Inflammatory macrophage treated with lipopolysaccharide for 4 hours (primary cell): ENCODE measurements at regions not wholly inside any gene's neighbourhood (a gene's known extent, or its start where the extent isn't known, plus 50 kb on each side); places are given as distances from the start of the nearest gene placed in this dataset.

Source experiments
- DNase-seq: peaks from one replicate; pipeline ENCODE4 v3.0.0-alpha.2; 2020

DNA sequence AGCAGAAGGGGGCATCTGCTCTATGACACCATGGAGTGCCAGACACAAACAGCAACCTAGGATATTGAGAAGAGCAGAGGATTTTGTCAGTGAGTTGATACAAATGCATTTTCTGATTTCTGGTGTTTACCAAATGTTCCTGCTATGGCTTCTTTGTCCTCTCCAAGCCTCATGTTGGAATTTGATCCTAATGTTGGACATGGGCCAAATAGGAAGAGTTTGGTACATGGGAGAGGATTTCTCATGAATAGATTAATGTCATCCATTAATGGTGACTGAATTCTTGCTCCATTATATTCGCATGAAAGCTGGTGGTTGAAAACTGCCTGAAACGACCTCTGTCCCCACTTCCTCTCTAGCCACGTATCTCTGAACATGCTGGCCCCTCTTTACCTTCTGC lies 1002.2 kb upstream of the FLRT2 start:
- DNase-seq: no peak

DNA sequence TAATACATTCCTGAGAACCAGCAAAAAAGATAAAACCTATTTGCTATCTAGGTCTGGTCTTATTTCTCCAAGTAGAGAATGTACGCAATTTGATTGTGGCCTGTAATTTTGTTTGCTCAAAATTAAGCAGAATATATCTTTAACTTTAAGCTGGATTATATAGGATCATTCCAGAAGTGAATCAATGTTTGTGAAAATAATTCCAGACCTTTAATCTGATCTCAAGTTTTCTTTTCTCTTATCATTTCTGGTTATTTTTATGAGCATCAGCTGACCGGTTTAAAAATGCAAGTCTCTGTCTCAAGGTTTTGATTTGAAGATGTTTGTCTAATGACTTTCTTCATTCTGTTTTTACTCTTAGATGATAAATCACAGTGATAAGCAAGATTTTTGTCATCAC lies 997.9 kb upstream of the FLRT2 start:
- DNase-seq: no peak

GRCh38 chr14:84533181-84533725 lies 996.7 kb upstream of the FLRT2 start:
- no peak for DNase-seq

DNA sequence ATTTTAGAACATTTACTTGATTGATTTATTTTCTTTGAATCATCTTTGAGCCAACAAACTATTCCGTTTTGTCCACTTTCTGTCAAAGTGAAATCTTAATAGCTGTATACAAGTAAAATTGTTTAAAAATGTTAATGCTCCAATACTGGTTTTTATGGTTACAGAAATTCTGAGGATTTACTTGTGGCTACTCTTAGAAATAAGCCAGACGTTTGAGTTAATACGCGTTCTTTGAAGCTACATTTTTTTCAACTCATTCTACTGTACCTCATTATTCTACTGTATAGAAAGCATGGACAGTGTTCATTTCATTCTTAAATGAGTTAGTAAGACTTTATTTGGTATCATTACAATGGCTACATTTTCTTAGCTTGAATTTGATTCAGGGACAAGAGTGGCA lies 996.2 kb upstream of the FLRT2 start:
- no peak for DNase-seq

- no peak for DNase-seq
These were observed 994.5 kb upstream of the FLRT2 start for GRCh38 chr14:84535484-84535883.

DNA sequence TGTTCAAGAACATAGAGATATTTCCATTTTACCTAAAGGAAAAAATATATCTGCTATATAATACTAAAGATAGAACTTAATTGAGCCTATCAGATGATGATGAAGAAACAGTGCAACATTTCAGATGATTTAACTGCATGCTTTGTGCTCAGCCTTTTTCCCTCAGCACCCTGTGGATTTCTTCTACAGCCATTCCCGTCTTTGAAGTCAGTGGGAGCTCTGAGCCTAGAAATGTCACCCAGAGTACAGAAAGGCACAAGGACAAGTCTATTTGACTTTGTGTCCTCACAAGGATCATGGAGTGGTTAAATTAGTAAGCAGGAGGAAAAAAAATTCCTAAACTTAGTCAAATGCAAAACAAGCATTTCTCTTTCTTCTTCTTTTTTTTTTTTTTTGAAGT lies 994.0 kb upstream of the FLRT2 start:
- no peak for DNase-seq

DNA sequence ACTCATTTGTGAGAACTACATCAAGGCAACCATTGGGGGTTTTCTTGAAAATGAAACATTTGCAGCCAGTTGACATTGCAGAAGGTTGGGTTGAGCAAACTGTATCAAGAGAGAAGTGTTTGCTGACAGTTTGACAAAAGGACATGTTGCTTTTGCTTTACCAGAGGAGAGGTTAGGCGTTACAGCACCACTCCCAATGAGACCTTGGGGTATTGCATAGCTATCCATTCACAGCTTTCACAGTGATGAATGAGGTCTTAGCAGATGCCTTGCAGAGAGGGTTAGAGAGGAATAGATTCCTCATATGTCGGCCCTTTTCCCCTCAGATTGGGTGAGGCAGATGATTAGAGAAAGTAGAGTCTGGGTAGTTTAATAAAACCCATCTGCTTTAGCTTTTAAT lies 988.9 kb upstream of the FLRT2 start:
- DNase-seq: no peak

GRCh38 chr14:84543859-84544258 lies 986.1 kb upstream of the FLRT2 start:
- no peak for DNase-seq

- no peak for DNase-seq
These were observed 985.3 kb upstream of the FLRT2 start for GRCh38 chr14:84544486-84545131.

GRCh38 chr14:84546236-84546635 lies 983.7 kb upstream of the FLRT2 start:
- DNase-seq: no peak

GRCh38 chr14:84554136-84554535 lies 975.8 kb upstream of the FLRT2 start:
- DNase-seq: no peak

DNA sequence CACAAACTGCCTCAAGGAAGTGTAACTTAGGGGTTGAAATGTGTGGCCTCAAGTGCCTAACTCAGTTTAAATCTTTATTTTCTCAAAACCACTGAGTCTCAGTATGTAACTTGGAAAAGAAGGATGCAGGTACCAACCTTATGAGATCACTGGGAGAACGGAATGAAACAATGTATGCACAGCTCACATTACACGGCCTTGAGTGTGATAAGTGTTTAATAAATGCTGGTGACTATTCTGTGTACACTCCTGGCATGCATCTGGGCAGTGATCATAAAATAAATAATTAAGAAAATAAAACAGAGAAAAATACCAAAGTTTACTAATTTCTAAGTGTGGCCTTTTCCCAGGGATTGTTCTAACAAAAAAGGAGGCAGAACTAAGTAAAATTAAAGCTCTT lies 974.5 kb upstream of the FLRT2 start:
- DNase-seq: no peak

GRCh38 chr14:84566109-84566508 lies 963.8 kb upstream of the FLRT2 start:
- no peak for DNase-seq

- DNase-seq: no peak
These were observed 954.3 kb upstream of the FLRT2 start for GRCh38 chr14:84575681-84576080.

GRCh38 chr14:84579292-84579691 lies 950.7 kb upstream of the FLRT2 start:
- no peak for DNase-seq

DNA sequence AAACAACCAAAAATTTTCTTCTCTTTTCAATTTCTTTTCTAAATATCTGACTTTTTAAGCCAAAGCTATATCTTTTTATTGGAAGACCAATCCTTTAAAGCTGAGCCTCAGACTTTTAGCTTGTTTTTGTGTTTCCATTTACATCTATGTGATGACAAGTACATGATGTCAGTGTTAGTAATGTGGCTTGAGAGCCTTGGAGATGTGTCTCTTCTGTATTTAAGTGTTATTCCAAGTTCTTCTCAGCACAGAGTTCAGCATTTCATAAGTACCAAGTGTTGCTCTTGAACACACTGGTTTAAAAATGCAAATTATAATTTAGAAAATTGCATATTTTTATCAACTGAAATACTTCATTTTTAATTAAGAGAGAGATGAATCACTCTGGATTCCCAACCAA lies 948.9 kb upstream of the FLRT2 start:
- DNase-seq: no peak

GRCh38 chr14:84584511-84584910 lies 945.4 kb upstream of the FLRT2 start:
- no peak for DNase-seq

GRCh38 chr14:84591827-84592445 lies 938.0 kb upstream of the FLRT2 start:
- DNase-seq: no peak

DNA sequence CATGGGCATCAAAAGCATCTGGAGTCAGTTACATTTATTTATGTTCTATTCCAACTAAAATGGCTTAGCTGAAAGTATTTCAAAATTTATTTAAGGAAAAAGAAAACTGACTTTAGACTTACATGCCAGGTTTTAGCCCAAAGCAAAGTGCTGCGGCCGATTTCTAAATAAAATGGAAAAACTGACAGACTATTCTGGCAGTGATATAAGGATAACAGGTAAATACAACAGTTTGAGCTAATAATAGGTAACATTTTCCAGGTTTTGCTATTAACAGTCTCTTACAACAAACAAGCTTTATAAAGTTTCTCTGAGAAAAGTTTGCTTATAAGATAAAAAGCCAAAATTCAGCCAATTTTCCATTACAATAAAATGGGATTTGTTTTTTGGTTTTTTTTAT lies 937.2 kb upstream of the FLRT2 start:
- no peak for DNase-seq

DNA sequence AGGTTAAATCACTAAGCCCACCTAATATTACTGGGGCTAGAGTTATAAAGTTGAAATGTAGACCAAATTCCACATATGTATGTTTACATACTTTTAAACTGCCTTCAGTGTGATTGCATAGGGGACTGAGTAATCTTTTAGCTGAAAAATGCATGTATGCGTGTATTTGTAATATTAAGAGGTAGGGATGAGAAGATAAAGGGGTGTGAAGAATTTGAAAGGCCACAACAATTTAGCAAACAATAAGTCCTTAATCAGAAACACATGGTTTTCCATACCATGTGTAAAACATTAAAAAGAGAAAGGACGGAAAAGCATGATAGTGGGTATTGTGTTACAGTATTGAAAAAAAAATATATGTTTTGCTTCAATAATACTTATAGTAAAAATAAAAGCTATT lies 919.9 kb upstream of the FLRT2 start:
- DNase-seq: no peak

DNA sequence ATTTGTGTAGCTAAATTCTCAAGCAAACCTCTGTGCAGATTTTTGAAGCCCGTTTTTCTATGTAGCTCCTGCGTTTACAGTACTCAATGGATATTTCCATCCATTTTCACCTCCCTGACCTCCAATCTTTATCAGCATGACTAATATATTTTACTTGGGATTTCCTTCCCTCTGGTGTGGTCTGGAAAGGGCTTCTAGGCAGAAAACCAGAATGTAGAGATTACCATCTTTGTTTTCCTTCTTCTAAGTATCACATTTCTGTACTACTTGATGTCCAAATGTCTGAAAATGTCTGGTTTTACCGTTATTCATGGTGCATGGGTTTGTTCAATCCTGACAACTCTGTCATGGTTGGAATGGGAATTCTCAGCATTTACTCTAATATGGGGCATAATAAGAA lies 907.6 kb upstream of the FLRT2 start:
- no peak for DNase-seq

DNA sequence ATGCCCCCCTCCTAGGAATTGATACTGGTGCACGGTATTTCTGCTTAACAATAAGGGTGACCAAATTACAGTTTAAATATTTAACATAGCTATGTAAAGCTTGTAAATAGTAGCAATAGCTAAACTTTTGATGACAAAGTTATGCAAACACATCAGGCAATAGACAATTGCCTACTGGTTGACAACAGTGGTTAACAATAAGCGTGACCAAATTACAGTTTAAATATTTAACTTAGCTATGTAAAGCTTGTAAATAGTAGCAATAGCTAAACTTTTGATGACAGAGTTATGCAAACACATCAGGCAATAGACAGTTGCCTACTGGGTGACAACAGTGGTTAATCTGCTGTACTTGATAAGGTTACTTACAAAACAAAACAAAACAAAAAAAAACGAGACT lies 886.5 kb upstream of the FLRT2 start:
- no peak for DNase-seq

- no peak for DNase-seq
These were observed 883.0 kb upstream of the FLRT2 start for GRCh38 chr14:84646786-84647500.

DNA sequence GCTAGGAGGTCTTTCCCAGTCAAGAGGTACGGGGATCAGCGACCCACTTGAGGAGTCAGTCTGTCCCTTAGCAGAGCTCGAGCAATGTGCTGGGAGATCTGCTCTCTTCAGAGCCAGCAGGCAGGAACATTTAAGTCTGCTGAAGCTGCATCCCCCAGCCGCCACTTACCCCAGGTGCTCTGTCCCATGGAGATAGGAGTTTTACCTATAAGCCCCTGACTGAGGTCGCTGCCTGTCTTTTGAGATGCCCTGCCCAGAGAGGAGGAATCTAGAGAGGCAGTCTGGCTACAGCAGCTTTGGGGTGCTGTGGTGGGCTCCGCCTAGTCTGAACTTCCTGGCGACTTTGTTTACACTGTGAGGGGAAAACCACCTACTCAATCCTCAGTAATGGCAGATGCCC lies 874.9 kb upstream of the FLRT2 start:
- DNase-seq: no peak
